Chondrocyte (in vitro differentiated cells): ENCODE measurements at regions not wholly inside any gene's neighbourhood (a gene's known extent, or its start where the extent isn't known, plus 50 kb on each side); places are given as distances from the start of the nearest gene placed in this dataset.

Experiments
- DNase-seq: peaks from one replicate; pipeline ENCODE4 v3.0.0; 2021; ENCODE audit warnings: mixed read lengths, low spot score
- H3K27ac Mint-ChIP-seq: one replicate; pipeline ENCODE4 v1.8.0; 2021; ENCODE audit warnings: mild to moderate bottlenecking, moderate library complexity, mixed read lengths; ENCODE audit not compliant: unreplicated experiment
- H3K27me3 Mint-ChIP-seq: 2 replicates; pipeline ENCODE4 v1.8.0; 2021; ENCODE audit warnings: low read depth, mixed read lengths
- H3K36me3 Mint-ChIP-seq: 2 replicates; pipeline ENCODE4 v1.8.0; 2021; ENCODE audit warnings: low read depth, mixed read lengths
- H3K4me1 Mint-ChIP-seq: 2 replicates; pipeline ENCODE4 v1.8.0; 2021; ENCODE audit warnings: low read depth, mild to moderate bottlenecking, mixed read lengths
- H3K4me3 Mint-ChIP-seq: one replicate; pipeline ENCODE4 v1.8.0; 2021; ENCODE audit warnings: mild to moderate bottlenecking, moderate library complexity, mixed read lengths; ENCODE audit not compliant: unreplicated experiment
- H3K9me3 Mint-ChIP-seq: 2 replicates; pipeline ENCODE4 v1.8.0; 2021; ENCODE audit warnings: low read depth, mixed read lengths
- CTCF ChIP-seq: fragments of 200-600 bp; sonication (generic); IDR thresholded peaks from 2 replicates; pipeline ENCODE4 v1.5.0; 2021; ENCODE audit warnings: antibody characterized with exemption, mild to moderate bottlenecking, moderate library complexity

- H3K4me3 Mint-ChIP-seq = no peak overlapping the region
- no peak for TF ChIP-seq CTCF
- H3K27ac Mint-ChIP-seq = no peak overlapping the region
- no peaks in the 10 kb centered on the region for H3K36me3 Mint-ChIP-seq
- H3K9me3 Mint-ChIP-seq = no peaks in the 10 kb centered on the region
- no peaks in the 10 kb centered on the region for H3K4me1 Mint-ChIP-seq
- no peaks in the 10 kb centered on the region for H3K27me3 Mint-ChIP-seq
- DNase-seq = no peak
Measured at GRCh38 chr7:11956991-11957390, 125.0 kb upstream of the THSD7A start.

- no peak overlapping the region for H3K27ac Mint-ChIP-seq
Measured at GRCh38 chr7:11957956-11958355, 126.0 kb upstream of the THSD7A start.

GRCh38 chr7:11959121-11959520 lies 127.1 kb upstream of the THSD7A start:
- no peak for TF ChIP-seq CTCF
- Mint-ChIP-seq H3K27ac (no peak overlapping the region), H3K4me1 (no peaks in the 10 kb centered on the region), H3K36me3 (no peaks in the 10 kb centered on the region), H3K27me3 (peaks cover 2% of the 10 kb centered on the region), H3K4me3 (no peak overlapping the region), H3K9me3 (no peaks in the 10 kb centered on the region)
- DNase-seq = no peak

More at GRCh38 chr7:11957956-11958355, 126.0 kb upstream of the THSD7A start:
- Mint-ChIP-seq H3K36me3 (no peaks in the 10 kb centered on the region), H3K4me3 (no peak overlapping the region), H3K9me3 (no peaks in the 10 kb centered on the region), H3K27me3 (peaks cover 2% of the 10 kb centered on the region), H3K4me1 (no peaks in the 10 kb centered on the region)
- no peak for TF ChIP-seq CTCF
- DNase-seq = no peak

GRCh38 chr7:11960621-11961020 lies 128.6 kb upstream of the THSD7A start:
- DNase-seq = no peak
- TF ChIP-seq CTCF = no peak
- Mint-ChIP-seq H3K4me3 (no peak overlapping the region), H3K9me3 (no peaks in the 10 kb centered on the region), H3K36me3 (no peaks in the 10 kb centered on the region), H3K4me1 (no peaks in the 10 kb centered on the region), H3K27me3 (peaks cover 7% of the 10 kb centered on the region), H3K27ac (no peak overlapping the region)

GRCh38 chr7:11969643-11970042 lies 137.6 kb upstream of the THSD7A start:
- Mint-ChIP-seq H3K4me3 (no peak overlapping the region), H3K27me3 (peaks cover 3% of the 10 kb centered on the region), H3K4me1 (no peaks in the 10 kb centered on the region), H3K9me3 (peaks cover 23% of the 10 kb centered on the region), H3K36me3 (no peaks in the 10 kb centered on the region), H3K27ac (no peak overlapping the region)
- DNase-seq = no peak
- no peak for TF ChIP-seq CTCF
